Thyroid gland (tissue), 4 donors: ENCODE measurements at regions not wholly inside any gene's neighbourhood (a gene's known extent, or its start where the extent isn't known, plus 50 kb on each side); places are given as distances from the start of the nearest gene placed in this dataset.

Experiments used
- DNase-seq, 2 donors: peaks; one replicate each; pipeline ENCODE4 v3.0.0-alpha.2; 2019
- H3K27ac ChIP-seq, 3 donors: fragments of 200-600 bp; sonication (generic); 1 replicate in 2 of 3; 2 replicates in 1 of 3; pipeline ENCODE4 v1.5.1; 2016 to 2019; ENCODE audit warnings: mild to moderate bottlenecking in 1 of 3, moderate library complexity in 1 of 3
- H3K27me3 ChIP-seq: fragments of 200-600 bp; sonication (generic); one replicate; pipeline ENCODE4 v1.5.1; 2019
- H3K36me3 ChIP-seq, 2 donors: fragments of 200-600 bp; sonication (generic); one replicate each; pipeline ENCODE4 v1.5.1; 2016 to 2019
- H3K4me1 ChIP-seq, 2 donors: fragments of 200-600 bp; sonication (generic); one replicate each; pipeline ENCODE4 v1.5.1; 2017 to 2019
- H3K4me3 ChIP-seq, 3 donors: fragments of 200-600 bp; sonication (generic); replicated peaks in 1 of 3; 1 replicate in 2 of 3; 2 replicates in 1 of 3; pipeline ENCODE4 v1.5.1; 2016; ENCODE audit warnings: mild to moderate bottlenecking in 1 of 3
- H3K9me3 ChIP-seq: fragments of 200-600 bp; sonication (generic); one replicate; pipeline ENCODE4 v1.5.1; 2017
- POLR2A ChIP-seq, 2 donors: fragments of 450-650 bp; IDR thresholded peaks; one replicate each; pipeline ENCODE4 v1.6.1; 2017; ENCODE audit warnings: antibody characterized with exemption in 2 of 2, mild to moderate bottlenecking in 2 of 2, moderate library complexity in 1 of 2
- WGBS, 2 donors: methylation state at CpG; one replicate each; pipeline ENCODE4 v1.1.5; 2017; 5-methylcytosine and 5-hydroxymethylcytosine counted together
- intact Hi-C: fragments of 100-400 bp; cut with DNase I; formaldehyde crosslinking; loops from one replicate; pipeline ENCODE4 v1.15.1; 2023
- TF ChIP-seq, protein P1 (sequence below), 6 experiments: fragments of 200-600 bp in 3 of 6; fragments of 450-650 bp in 3 of 6; sonication (generic) in 3 of 6; IDR thresholded peaks; one replicate each; pipeline ENCODE4 v1.5.1; 2016 to 2019; ENCODE audit warnings: antibody characterized with exemption in 6 of 6, mild to moderate bottlenecking in 2 of 6, inconsistent platforms in 1 of 6, moderate library complexity in 1 of 6

DNA sequence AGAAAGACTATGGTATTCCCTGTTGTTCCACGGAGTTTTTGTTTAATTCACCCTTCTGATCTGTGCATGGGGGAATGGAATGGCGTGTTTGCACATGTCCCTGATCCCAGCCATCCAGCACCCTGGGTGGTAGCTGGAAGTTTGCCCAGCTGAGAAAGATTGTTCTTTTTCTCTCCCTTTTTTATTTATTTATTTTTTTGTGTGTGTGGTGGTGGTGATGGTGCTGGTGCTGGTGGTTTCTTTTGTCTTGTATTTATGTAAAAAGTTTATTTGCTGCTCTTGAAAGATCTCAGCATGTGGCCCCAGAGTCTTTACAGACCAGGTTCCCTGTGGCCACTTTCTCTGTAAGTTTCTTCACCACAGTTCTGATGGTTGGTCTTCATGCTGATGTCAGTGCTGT lies 372.6 kb downstream of the UTRN start:
- Histone ChIP-seq H3K9me3 (no peaks in the 10 kb centered on the region), H3K36me3 (no peaks in the 10 kb centered on the region), H3K27me3 (no peaks in the 10 kb centered on the region), H3K27ac (peak overlapping the region; percentile 5 to 32 (median 24)), H3K4me1 (peaks cover 23 to 28% of the 10 kb centered on the region in 2 donors), H3K4me3 (no peak overlapping the region)
- 40 to 46% methylated on average over 2 of the region's 2 CpGs for WGBS, 2 donors
- intact Hi-C loops, result no loop called here
- peak; percentile 44 to 62 for DNase-seq
- TF ChIP-seq, protein P1, sequence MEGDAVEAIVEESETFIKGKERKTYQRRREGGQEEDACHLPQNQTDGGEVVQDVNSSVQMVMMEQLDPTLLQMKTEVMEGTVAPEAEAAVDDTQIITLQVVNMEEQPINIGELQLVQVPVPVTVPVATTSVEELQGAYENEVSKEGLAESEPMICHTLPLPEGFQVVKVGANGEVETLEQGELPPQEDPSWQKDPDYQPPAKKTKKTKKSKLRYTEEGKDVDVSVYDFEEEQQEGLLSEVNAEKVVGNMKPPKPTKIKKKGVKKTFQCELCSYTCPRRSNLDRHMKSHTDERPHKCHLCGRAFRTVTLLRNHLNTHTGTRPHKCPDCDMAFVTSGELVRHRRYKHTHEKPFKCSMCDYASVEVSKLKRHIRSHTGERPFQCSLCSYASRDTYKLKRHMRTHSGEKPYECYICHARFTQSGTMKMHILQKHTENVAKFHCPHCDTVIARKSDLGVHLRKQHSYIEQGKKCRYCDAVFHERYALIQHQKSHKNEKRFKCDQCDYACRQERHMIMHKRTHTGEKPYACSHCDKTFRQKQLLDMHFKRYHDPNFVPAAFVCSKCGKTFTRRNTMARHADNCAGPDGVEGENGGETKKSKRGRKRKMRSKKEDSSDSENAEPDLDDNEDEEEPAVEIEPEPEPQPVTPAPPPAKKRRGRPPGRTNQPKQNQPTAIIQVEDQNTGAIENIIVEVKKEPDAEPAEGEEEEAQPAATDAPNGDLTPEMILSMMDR (IDR thresholded peaks at IDR 0.05), result no peak
- TF ChIP-seq POLR2A (IDR thresholded peaks at IDR 0.05), result no peak

DNA sequence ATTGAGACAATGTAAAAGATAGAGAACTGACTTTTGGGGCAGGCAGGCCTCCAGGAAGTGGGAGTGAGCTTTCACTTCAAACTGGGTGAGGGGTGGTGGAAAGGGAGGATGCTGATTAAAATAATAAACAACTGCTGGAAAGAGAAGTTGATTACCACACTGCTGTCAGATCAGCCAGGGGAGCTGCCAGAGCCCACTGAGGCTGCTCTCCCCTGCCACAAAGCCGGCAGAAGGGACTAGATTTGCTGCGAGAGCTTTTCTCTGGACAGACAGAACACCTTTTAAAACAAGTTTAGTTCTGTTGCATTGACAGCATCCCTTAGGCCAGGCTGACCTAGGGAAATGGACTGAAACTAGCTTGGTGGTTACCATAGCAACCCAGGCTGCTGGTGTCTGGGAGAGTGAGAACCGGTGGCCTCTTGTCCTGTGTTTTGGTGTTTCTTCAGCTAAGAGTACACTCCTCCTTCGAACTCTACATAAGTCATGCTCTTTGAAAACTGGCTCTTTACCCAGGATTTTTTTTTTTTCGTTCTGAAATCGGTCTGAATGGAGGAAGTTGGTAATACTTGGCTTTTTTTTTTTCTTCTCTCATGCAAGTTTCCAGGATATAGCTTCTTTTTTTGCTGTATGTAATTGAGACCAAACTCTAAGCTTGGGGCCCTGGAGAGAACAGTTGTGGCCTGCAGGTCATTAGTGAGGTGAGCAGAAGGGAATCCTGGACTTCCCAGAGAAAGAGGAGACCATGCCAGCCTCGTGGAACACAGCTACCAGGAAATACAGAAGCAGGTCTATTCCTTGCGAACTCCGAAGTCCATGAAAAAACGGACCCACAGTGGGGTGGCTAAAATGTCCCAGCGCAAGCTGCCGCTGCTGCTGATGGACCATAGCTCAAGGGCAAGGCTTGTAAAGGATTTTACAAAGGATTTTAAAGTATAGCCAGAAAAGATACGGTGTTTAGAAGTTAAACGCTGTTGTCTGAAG lies 374.4 kb downstream of the UTRN start:
- Histone ChIP-seq H3K27me3 (no peaks in the 10 kb centered on the region), H3K4me1 (peaks cover 23 to 39% of the 10 kb centered on the region in 2 donors), H3K4me3 (no peak overlapping the region), H3K36me3 (no peaks in the 10 kb centered on the region), H3K27ac (peak overlapping the region; percentile 41 to 63 (median 51)), H3K9me3 (no peaks in the 10 kb centered on the region)
- no peak for TF ChIP-seq POLR2A (IDR thresholded peaks at IDR 0.05)
- TF ChIP-seq, protein P1 (IDR thresholded peaks at IDR 0.05), result no peak
- WGBS, 2 donors, result 42 to 49% methylated on average over 14 of the region's 14 CpGs
- intact Hi-C loops, result no loop called here
- DNase-seq, result peak; percentile 85 to 87

DNA sequence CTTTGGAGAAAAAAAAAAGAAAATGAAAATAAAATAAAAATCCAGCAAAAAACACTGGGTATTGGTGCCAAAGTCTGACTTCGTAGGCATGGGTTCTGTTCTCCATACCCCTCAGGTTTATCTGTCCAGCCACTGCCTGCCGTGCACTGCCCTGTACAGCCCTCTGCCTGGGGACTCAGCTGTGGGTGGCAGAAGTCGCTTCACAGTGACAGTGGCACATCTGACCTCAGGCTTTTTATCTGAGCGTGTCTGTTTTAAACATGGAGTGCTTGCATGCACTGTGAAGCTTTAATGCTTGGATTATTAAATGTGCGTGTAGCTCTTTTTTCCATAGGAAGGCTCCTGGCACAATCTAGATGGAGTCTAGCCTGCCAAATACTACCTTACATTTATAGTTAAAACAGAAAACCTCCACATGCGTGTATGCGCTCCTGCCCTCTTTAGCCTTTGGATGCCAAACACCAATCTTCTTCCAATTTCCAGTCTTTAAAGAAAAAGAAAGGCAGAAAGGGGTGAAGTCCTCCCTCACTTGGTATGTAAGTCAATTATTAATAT lies 375.5 kb downstream of the UTRN start:
- Histone ChIP-seq H3K27ac (peak overlapping the region in 2 of 3 donors; percentile 41 to 63), H3K4me3 (no peak overlapping the region), H3K9me3 (no peaks in the 10 kb centered on the region), H3K27me3 (no peaks in the 10 kb centered on the region), H3K36me3 (no peaks in the 10 kb centered on the region), H3K4me1 (peaks cover 35 to 47% of the 10 kb centered on the region in 2 donors)
- TF ChIP-seq, protein P1 (IDR thresholded peaks at IDR 0.05), result no peak
- TF ChIP-seq POLR2A (IDR thresholded peaks at IDR 0.05), result no peak
- no peak for DNase-seq
- intact Hi-C loops, result no loop called here
- 91 to 93% methylated on average over 7 of the region's 7 CpGs for WGBS, 2 donors

DNA sequence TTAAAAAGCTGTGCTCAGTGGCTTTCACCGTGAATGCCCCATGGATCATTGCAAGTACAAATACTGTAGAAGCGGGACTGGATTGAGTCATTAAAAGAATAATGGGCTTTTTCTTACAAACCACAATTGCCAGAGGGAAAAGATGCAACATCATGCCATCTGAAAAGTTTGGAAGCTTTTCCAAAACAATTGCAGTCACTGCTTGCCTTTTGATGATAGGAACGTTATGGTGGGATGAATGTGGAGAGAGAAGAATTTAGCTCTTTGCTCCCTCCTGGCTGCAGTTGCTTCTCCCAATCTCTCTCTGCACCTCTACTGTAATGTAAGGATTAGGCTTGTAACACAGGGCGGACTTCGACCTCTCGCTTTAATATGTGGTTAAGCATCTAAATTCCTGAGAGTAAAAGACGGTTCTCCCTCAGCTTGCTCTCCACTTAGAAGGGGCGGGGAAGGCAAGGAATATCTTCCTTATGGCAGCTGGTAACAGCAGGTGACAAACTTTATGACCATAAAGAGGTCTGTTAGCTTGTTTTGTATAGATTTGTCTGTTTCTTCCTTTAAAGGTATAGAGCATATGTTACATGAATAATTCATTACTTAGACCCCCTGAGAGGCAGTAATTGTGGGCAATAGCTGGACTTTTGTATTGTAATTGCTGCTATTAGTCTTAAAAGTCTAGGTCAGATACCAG lies 376.1 kb downstream of the UTRN start:
- Histone ChIP-seq H3K27ac (no peak overlapping the region), H3K27me3 (no peaks in the 10 kb centered on the region), H3K4me1 (peaks cover 39 to 51% of the 10 kb centered on the region in 2 donors), H3K36me3 (no peaks in the 10 kb centered on the region), H3K4me3 (no peak overlapping the region), H3K9me3 (no peaks in the 10 kb centered on the region)
- DNase-seq, result no peak
- TF ChIP-seq POLR2A (IDR thresholded peaks at IDR 0.05), result no peak
- TF ChIP-seq, protein P1 (IDR thresholded peaks at IDR 0.05), result no peak
- intact Hi-C loops, result no loop called here
- WGBS, 2 donors, result 91 to 97% methylated on average over 8 of the region's 8 CpGs
